Glutamatergic neuron (in vitro differentiated cells): ENCODE measurements at regions not wholly inside any gene's neighbourhood (a gene's known extent, or its start where the extent isn't known, plus 50 kb on each side); places are given as distances from the start of the nearest gene placed in this dataset.

Experiments
- DNase-seq: peaks from one replicate; pipeline ENCODE4 v3.0.0; 2022
- H3K27ac Mint-ChIP-seq: one replicate; pipeline ENCODE4 v1.8.0; 2020; ENCODE audit warnings: mild to moderate bottlenecking, mixed read lengths, inconsistent platforms; ENCODE audit not compliant: unreplicated experiment
- H3K27me3 Mint-ChIP-seq: one replicate; pipeline ENCODE4 v1.8.0; 2020; ENCODE audit warnings: mild to moderate bottlenecking, moderate library complexity, mixed read lengths, inconsistent platforms; ENCODE audit not compliant: unreplicated experiment
- H3K36me3 Mint-ChIP-seq: one replicate; pipeline ENCODE4 v1.8.0; 2020; ENCODE audit warnings: mild to moderate bottlenecking, mixed read lengths, inconsistent platforms; ENCODE audit not compliant: unreplicated experiment
- H3K4me1 Mint-ChIP-seq: one replicate; pipeline ENCODE4 v1.8.0; 2020; ENCODE audit warnings: mild to moderate bottlenecking, low read depth, mixed read lengths, inconsistent platforms; ENCODE audit not compliant: unreplicated experiment
- H3K4me3 Mint-ChIP-seq: one replicate; pipeline ENCODE4 v1.8.0; 2020; ENCODE audit warnings: mild to moderate bottlenecking, mixed read lengths, inconsistent platforms; ENCODE audit not compliant: unreplicated experiment
- H3K9me3 Mint-ChIP-seq: one replicate; pipeline ENCODE4 v1.8.0; 2020; ENCODE audit warnings: mild to moderate bottlenecking, moderate library complexity, mixed read lengths, inconsistent platforms; ENCODE audit not compliant: unreplicated experiment
- TF ChIP-seq, protein P1 (sequence below): fragments of 200-600 bp; sonication (generic); IDR thresholded peaks from one replicate; pipeline ENCODE4 v1.5.0; 2021; ENCODE audit not compliant: partially characterized antibody, unreplicated experiment

DNA sequence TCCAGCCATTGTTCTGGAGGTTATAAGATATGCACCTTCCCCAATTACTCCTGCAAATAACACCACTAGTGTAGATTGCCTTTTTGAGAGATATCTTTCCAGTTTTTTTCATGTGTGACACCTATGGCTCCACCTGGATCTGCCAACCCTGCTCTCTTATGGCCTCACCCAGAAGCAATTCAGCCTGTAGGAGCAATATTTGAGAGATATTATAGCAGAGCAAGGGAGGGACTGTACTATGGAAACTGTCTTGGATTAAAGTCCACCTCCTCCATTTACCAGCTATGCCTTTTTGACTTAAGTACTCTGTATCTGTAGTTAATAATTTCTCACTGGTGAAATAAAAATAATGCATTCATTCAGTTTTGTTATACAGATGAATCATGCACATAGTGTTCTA lies 803.5 kb downstream of the NLGN4X start:
- no peak for DNase-seq
- Mint-ChIP-seq H3K9me3 (no peaks in the 10 kb centered on the region), H3K4me1 (no peaks in the 10 kb centered on the region), H3K27ac (no peak overlapping the region), H3K27me3 (no peaks in the 10 kb centered on the region), H3K36me3 (no peaks in the 10 kb centered on the region), H3K4me3 (no peak overlapping the region)
- TF ChIP-seq, protein P1, sequence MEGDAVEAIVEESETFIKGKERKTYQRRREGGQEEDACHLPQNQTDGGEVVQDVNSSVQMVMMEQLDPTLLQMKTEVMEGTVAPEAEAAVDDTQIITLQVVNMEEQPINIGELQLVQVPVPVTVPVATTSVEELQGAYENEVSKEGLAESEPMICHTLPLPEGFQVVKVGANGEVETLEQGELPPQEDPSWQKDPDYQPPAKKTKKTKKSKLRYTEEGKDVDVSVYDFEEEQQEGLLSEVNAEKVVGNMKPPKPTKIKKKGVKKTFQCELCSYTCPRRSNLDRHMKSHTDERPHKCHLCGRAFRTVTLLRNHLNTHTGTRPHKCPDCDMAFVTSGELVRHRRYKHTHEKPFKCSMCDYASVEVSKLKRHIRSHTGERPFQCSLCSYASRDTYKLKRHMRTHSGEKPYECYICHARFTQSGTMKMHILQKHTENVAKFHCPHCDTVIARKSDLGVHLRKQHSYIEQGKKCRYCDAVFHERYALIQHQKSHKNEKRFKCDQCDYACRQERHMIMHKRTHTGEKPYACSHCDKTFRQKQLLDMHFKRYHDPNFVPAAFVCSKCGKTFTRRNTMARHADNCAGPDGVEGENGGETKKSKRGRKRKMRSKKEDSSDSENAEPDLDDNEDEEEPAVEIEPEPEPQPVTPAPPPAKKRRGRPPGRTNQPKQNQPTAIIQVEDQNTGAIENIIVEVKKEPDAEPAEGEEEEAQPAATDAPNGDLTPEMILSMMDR, result no peak

DNA sequence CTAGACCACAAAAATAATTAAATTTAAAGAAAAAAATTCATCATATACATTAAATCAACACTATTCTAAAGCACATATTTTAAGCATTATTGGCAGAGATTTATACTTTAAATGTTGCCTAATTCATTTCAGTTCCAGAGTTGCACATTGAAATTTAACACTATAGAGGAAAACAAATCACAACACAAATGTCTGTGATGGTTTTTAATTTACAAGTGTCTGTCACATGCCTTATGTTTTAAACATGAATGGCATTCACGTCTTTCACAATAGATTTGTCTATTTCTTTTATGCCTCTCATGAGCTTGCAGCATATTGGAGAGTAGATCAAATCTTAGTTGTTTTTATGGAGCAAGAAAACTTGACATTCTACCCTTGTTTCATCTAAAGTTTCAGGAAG lies 811.3 kb downstream of the NLGN4X start:
- H3K27me3 Mint-ChIP-seq, result no peaks in the 10 kb centered on the region
- H3K27ac Mint-ChIP-seq, result no peak overlapping the region
- TF ChIP-seq, protein P1, result no peak
- no peaks in the 10 kb centered on the region for H3K9me3 Mint-ChIP-seq
- H3K4me1 Mint-ChIP-seq, result no peaks in the 10 kb centered on the region
- no peak for DNase-seq
- no peaks in the 10 kb centered on the region for H3K36me3 Mint-ChIP-seq
- H3K4me3 Mint-ChIP-seq, result no peak overlapping the region

DNA sequence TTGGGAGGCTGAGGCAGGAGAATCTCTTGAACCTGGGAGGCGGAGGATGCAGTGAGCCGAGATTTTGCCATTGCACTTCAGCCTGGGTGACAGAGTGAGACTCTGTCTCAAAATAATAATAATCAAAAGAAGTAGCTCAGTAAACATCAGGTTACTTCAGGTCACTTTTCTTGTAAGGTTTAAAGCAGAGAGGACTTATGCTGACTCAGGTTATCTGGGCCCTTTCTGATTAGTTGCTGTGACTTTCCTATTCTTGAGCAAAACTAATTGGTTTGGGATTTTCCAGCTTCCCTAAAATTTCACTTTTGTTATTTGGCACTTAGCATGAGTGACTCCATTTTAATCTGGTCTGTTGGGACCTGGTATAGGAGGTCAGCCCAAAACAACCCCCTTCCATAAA lies 812.9 kb downstream of the NLGN4X start:
- Mint-ChIP-seq H3K4me3 (no peak overlapping the region), H3K9me3 (no peaks in the 10 kb centered on the region), H3K27me3 (no peaks in the 10 kb centered on the region), H3K36me3 (no peaks in the 10 kb centered on the region), H3K4me1 (no peaks in the 10 kb centered on the region), H3K27ac (no peak overlapping the region)
- DNase-seq, result no peak
- TF ChIP-seq, protein P1, result no peak

DNA sequence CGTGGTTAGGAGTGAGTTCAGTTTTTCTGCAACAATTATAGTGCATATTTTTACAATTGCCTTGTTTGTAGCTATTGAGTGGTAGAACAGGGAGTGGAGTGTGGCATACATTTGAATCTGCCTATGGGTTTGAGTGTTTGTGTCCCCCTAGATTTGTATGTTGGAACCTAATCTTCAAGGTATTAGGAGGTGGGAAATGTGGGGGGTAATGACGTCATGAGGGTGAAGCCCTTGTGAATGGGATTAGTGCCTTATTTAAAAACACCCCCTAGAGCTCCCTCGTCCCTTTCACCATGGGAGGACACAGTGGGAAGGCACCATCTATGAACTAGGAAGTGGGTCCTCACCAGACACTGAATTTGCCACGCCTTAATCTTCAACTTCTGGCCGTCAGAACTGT lies 819.6 kb downstream of the NLGN4X start:
- TF ChIP-seq, protein P1, result no peak
- no peak for DNase-seq
- Mint-ChIP-seq H3K36me3 (no peaks in the 10 kb centered on the region), H3K27ac (no peak overlapping the region), H3K9me3 (no peaks in the 10 kb centered on the region), H3K4me1 (no peaks in the 10 kb centered on the region), H3K27me3 (no peaks in the 10 kb centered on the region), H3K4me3 (no peak overlapping the region)

DNA sequence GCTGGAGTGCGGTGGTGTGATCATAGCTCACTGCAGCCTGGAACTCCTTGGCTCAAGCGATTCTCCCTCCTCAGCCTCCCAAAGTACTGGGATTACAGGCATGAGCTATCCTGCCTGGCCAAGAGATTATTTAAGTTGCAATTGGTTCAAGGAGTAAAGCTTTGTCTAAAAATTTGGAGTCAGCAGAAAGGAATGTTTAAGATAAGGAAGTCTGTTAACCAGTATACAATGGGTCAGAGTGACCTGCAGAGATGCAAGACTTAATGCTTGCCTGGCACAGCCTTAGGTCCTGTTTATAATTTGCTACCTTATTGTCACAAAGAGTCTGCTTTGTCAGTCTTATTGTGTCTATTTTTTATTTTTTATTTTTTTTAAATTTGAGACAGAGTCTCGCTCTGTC lies 826.2 kb downstream of the NLGN4X start:
- TF ChIP-seq, protein P1, result no peak
- Mint-ChIP-seq H3K27ac (no peak overlapping the region), H3K4me3 (no peak overlapping the region)

More for the DNA sequence above, 826.2 kb downstream of the NLGN4X start:
- DNase-seq, result no peak
- H3K9me3 Mint-ChIP-seq, result no peaks in the 10 kb centered on the region
- H3K36me3 Mint-ChIP-seq, result no peaks in the 10 kb centered on the region
- no peaks in the 10 kb centered on the region for H3K27me3 Mint-ChIP-seq
- H3K4me1 Mint-ChIP-seq, result no peaks in the 10 kb centered on the region
